Activated CD4-positive, alpha-beta T cell treated with anti-CD3 and anti-CD28 coated beads, Interleukin-2, amount 50 U/mL, for 4 hours (primary cell): ENCODE measurements at regions not wholly inside any gene's neighbourhood (a gene's known extent, or its start where the extent isn't known, plus 50 kb on each side); places are given as distances from the start of the nearest gene placed in this dataset.

Source experiments
- DNase-seq, 2 experiments: peaks; one replicate each; pipeline ENCODE4 v3.0.0-alpha.2; 2020

DNA sequence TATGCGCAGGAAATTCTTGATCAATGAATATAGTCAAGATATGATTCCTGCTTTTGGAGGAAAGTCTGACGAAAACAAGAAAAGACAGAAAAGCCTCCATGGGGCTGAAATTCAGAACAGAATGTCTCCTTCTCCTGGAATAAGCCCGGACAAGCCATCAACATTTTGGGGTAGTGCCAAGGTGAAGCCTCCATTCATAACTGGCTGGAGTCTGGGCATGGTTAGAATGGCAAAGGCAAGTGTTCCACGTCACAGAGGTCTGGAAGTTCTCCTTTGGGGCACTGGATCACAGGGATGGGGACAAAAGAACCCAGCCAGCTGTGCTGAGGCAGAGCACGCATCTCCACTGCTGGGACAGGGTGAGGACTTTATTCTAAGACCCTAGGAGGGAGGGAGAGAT, 505.7 kb downstream of the CMPK2 start:
- no peak for DNase-seq

DNA sequence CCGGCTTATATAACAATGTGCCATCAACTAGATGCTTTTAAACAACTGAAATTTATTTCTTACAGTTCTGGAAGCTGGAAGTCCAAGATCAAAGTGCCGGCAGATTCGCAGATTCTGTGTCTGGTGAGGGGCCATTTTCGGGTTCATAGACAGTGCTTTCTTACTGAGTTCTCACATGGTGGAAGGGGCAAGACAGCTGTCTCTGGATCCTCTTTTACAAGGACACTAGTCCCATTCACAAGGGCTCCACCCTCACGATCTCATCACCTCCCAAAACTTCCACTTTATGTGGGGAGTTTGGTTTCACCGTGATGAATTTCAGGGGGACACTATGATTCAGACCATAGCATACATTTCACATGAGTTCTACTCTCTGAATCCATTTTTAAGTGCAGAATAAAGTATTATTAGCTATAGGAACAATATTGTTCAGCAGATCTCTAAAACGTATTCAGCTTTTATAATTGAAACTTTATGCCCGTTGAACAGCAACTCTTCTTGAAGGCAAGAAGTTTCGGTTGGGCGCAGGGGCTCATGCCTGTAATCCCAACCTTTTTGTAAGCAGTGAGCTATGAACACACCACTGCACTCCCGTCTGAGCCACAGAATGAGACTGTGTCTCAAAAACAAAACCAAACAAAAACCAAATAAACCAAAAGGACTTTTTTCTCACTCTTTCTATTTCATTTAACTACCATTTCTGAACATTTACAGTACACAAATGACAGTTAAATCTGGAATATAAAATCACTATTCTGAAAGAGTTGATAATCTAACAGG, 502.8 kb downstream of the CMPK2 start:
- no peak for DNase-seq

DNA sequence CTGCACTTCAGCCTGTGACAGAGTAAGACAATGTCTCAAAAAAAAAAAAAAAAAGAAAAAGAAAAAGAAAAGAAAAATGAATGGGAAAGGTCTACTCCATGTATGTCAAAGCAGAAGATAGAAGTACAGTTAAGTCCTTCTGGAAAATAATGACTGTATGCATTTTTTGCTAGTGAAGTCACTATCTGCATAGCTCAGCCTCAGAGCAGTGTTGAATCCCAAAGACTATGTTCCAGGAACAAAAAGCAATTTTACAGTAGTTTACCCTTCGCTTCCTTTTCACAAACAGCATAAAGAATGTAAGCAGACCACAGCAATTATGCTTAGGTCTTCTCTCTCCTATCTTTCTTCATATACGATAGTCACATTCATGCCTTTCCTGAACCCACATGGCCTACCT, 497.4 kb downstream of the CMPK2 start:
- no peak for DNase-seq

DNA sequence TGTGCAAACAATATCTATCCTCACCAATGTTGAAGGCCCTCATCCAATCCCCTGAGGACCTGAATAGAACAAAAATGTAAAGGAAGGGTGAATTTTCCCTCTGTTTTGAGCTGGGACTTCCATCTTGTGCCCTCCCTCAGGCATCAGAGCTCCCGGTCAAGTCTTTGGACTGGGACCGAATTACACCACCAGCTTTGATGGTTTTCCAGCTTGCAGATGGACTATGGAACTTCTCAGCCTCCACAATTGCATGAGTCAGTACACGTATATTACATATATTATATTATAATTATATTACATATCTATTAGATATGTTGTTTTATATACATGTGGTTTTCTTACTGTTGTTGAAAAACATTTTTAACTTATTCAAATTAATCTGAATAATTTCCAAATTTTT, 496.4 kb downstream of the CMPK2 start:
- no peak for DNase-seq

GRCh38 chr2:6370753-6371551, 494.8 kb downstream of the CMPK2 start:
- DNase-seq = no peak

- no peak for DNase-seq
These were observed 493.3 kb downstream of the CMPK2 start for GRCh38 chr2:6372317-6372901.

DNA sequence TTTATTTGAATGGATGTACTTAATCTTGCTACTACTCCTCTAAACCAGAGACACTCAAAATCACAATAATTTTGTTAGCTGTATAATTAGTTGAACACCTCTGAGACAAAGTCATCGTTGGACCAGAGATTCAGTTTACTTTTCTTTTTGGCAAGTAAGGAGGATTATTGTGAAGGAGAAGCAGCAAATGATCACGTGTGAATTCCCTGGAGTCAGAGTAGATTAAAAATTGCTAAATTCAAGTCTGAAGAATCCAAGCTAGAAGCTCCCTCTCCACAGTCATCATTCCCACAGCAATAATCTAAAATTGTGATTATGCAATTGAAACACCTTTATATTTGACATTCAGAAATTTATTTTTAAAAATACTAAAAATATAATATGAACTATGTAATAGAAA, 484.4 kb downstream of the CMPK2 start:
- DNase-seq = no peak

DNA sequence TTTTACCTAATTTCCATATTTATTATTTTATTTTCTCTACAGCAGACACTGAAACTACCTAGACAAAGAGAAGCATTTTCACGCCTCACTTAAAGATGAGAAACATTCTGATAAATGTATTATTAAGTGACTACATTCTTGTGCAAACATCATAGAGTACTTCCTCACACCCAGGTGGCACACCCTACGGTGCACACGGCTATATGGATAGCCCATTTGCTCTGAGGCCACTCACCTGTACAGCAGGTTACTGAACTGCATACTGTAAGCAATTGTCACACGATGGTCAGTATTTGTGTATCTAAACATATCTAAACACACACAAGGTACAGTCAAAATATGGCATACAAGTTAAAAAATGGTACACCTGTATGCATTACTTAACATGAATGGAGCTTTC, 481.4 kb downstream of the CMPK2 start:
- no peak for DNase-seq

GRCh38 chr2:6392354-6392753, 473.4 kb downstream of the CMPK2 start:
- DNase-seq = no peak

DNA sequence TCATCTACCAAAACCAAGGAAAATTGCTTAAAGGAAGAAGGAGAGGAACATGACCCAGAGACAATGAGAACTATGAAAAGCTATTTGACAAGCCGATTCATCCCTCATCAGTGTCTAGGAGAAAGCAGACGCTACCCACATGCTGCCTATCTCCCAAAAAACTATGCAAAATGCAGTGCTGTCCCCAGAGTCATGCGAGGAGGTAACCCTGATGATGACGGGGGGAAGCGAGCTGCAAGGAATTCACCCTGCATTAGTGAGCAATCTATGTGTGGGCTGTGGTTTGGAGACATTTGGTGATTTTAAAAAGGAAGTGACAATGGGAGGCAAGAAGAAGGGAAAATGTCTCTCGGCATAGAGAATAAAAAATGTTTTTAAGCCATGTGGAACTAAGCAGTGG, 472.7 kb downstream of the CMPK2 start:
- DNase-seq = no peak

DNA sequence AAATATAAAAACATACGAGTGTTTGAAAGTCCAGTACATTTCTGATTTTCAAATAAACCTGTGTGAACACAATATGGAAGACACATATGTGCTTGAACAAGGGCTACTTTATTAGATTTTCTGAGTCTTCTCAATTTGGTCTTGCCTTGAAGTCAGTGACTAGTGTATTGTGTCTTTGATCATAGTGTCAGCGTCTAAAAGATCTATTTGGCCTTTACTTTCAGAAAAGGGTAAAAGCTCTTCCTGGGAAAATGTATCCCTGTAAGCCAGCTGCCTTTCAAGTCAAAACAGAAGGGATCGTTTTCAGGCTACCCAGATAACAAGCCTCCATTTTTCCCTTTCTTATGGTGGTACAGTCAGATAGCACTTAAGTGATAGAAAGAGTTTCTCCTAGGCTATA, 471.9 kb downstream of the CMPK2 start:
- DNase-seq = no peak

- DNase-seq = no peak
These were observed 471.4 kb downstream of the CMPK2 start for GRCh38 chr2:6394276-6394675.

- no peak for DNase-seq
These were observed 467.3 kb downstream of the CMPK2 start for GRCh38 chr2:6398421-6398820.

GRCh38 chr2:6401301-6401700, 464.4 kb downstream of the CMPK2 start:
- no peak for DNase-seq

GRCh38 chr2:6408057-6408456, 457.6 kb downstream of the CMPK2 start:
- no peak for DNase-seq

- no peak for DNase-seq
These were observed 455.4 kb downstream of the CMPK2 start for GRCh38 chr2:6410313-6410712.

DNA sequence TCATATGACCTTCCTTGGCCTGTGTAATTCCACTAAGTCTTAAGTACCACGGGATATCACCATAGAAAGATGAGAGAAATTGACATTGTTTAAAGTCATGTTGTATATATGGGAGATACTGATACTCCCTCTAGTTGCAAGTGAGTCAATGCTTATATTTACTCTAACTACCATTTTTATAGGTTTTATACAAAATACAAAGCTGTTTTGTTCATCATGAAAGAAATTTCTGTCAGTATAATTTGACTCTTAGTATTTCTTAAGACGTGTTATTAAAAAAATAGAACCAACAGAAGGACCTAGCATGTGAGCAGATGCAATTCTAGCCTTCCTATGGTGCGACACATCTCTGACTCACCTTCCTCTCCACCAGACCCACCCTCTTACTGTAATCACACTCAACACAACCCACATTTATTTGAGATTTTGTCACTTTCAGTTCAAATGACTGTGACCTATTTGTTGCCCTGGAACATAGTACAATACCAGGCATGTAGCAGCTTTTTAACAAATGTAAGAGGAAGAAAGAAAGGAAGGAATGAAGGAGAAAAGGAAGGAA, 453.1 kb downstream of the CMPK2 start:
- DNase-seq = no peak

DNA sequence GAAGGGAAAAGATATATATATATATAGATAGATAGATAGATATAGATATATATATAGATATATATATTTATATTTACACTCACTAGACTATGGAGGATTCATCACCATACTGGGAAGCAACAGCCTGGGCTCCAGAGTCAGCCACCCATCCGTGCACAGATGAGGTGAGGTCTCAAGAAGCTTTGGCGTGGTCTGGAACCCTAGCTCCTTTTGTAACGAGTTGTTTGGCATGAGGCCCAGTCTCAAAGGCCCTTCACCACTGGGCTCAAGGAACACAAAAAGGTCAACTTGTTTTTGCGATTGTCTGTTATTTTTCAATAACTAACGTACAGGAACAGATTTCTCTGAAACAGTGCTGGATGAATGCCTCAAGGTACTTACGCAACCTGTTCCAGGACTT, 448.7 kb downstream of the CMPK2 start:
- no peak for DNase-seq

DNA sequence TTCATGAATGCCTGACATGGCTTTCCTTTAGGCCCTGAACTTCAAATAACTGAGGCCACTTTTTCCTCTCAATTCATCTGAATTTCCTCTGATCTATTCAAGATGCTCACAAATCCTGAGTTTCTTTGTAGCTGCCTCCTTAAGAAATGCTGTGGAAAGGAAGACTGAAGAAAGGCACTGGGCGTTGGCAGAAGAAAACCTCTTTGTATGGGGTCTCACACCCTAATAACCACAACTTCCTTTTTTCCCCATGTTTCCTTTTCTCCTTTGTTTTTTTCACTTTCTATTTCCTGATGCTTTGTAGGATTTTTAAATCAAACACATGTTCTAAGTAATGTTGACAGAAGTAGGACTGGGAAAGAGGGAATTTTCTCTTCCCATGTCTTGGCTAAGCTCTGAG, 447.4 kb downstream of the CMPK2 start:
- no peak for DNase-seq

GRCh38 chr2:6421138-6421730, 444.5 kb downstream of the CMPK2 start:
- no peak for DNase-seq

- DNase-seq = no peak
These were observed 443.8 kb downstream of the CMPK2 start for GRCh38 chr2:6421888-6422287.

- DNase-seq = no peak
These were observed 442.6 kb downstream of the CMPK2 start for GRCh38 chr2:6423157-6423556.

DNA sequence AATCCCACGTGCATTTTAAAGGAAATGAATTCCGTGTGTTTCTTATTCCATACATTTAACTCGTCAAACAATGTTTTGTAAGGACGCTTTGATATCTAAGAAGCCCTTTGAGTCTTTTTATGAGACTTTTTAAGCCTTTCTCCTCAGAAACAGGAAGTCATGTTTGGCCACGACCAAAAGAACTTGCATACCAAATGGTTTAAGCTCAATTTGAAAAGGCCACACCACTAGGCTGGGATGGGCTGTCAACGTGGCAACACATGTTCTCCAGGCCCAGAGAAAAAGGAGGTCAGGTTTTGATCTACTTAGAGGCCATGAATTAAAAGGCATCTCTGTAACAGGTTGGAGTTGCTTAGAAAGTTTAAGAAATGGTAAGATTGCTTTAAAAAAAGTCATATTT, 441.8 kb downstream of the CMPK2 start:
- no peak for DNase-seq
